ENCODE measurements at regions not wholly inside any gene's neighbourhood (a gene's known extent, or its start where the extent isn't known, plus 50 kb on each side); places are given as distances from the start of the nearest gene placed in this dataset.

DNA sequence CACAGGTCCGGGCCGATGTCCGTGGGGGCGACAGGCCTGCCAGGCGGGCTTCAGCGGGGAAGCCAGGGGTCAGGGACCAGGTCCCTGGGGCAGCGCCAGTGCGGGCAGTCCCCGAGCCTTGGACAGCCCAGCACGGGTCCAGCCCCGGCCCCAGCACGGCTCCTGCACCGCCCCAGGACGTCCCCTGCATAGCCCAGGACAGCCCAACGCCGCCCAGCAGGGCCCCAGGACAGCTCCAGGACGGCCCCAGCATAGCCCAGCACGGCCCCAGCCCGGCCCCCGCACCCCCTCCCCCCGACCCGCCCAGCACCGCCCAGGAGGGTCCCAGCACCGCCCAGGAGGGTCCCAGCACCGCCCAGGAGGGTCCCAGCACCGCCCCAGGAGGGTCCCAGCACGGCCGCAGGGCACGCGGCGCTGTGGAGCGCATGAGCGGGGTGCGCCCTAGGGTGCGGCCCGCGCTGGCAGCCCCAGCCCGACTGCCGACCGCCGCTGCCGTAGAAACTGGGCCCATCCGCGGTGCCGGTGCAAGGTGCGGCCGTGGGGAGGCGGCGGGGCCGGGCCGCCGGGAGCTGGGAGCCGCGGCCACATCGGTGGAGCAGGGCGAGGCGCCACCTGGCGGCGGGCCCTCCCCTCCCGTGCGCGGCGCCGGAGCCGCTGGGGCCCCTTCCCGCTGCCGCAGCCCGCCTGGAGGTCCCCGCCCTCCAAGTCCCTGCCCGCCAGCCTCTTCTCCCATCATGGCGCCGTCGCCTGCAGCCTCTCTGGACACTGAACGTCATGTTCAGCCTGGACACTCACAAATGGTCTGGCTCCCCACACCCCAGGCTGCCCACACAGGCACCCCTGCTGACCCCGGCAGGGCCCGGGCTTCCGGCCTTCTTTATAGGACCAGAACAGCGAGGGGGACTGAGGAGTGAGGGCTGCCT lies 106.8 kb upstream of the NKX1-1 start:
- peak in 1 of 2 donors; percentile 44 for DNase-seq (ENCODE audit: low read depth in 2 of 2)

DNA sequence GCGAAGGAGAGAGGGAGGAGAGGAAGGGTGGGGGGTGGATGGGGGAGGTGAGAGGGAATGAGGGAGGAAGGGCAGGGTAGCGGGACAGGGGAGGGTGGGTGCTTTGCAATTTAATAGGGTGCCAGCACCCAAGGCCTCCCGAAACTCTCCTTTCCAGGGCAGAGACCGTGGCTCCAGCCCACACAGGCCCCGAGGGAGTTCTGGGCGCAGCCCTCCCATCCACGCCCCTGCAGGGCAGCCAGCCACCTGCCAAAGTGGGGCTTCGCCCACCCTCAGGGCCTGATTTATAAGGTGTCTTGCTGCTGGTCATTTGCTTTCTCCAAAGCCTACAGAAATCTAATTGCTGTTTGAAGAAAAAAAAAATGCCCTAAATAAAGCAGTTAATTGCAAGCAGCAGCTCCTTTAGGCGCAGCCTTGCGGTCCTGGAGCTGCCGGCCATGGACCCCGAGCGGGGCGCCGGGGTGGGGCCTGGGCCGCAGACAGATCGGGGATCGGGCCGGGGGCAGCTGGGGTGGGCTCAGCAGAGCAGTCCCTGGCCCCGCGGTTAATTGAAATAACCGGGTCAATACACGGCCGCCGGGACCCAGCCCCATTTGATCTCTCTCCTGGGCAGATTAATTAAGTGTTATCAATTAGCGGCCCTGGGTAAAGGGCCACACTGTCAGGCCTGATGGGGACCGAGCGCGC lies 106.0 kb upstream of the NKX1-1 start:
- DNase-seq (ENCODE audit: low read depth in 2 of 2) = no peak

DNA sequence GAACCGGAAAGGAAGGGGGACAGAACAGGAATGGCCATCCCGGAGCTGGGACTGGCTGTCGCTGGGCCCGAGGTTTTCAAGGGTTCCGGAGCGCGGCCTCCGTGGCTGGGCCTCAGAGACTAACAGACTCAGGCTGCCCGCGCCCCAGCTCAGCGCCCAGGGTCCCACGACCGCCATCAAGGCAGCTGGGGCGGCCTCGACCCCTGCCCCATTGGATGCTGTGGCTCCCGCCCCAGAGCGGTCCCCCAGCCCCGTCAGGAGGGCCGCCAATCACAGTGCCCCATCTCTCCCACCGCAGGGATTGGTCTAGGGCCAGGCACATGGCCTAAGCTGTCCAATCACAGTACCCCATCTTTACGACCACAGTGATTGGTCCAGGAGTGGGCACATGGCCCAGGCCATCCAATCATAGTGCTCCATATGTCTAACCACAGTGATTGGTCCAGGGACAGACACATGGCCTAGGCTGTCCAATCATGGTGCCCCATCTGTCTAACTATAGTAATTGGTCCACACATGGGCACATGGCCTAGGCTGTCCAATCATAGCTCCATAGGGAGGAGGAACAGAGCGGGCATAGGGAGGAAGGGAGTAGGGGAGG lies 105.3 kb upstream of the NKX1-1 start:
- DNase-seq (ENCODE audit: low read depth in 2 of 2) = peak in 1 of 2 donors; percentile 81

DNA sequence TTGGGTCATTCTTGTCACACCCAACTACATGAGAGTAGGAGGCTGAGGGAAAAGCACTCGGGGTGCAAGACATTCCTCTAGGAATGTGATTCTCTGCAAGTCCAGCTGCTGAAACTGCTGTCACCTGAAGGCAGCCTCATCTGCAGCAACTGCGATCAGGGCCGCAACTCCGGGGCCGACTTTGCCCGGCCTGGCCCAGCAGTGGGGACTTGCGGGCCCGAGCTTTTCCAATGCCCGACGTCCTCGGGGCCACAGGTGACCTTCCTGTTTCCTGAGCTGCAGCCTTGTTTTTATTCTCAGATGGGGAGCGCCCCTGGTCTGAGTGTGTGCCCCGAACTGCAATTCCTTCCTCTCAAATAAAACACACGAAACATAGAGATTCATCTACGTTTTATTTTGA lies 104.7 kb upstream of the NKX1-1 start:
- no peak for DNase-seq (ENCODE audit: low read depth in 2 of 2)

DNA sequence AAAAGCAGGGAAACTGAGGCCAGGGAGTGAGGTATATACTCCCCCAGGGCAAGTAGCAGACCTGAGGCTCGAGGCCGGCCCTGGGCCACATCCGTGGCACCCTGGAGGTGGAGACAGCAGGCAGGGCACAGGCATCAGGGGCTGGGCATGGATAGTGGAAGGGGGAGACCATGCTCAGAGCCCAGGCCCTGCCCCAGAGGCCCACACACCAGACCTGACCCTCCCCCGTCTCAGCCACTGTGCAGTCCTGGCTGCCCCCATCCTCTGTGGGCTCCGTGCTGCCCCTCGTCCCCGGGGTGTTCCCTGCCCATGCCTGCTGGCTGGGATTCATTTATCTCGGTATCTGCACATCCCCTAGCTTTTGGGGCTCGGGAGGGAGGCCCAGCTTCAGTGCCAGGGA lies 103.1 kb upstream of the NKX1-1 start:
- no peak for DNase-seq (ENCODE audit: low read depth in 2 of 2)

DNA sequence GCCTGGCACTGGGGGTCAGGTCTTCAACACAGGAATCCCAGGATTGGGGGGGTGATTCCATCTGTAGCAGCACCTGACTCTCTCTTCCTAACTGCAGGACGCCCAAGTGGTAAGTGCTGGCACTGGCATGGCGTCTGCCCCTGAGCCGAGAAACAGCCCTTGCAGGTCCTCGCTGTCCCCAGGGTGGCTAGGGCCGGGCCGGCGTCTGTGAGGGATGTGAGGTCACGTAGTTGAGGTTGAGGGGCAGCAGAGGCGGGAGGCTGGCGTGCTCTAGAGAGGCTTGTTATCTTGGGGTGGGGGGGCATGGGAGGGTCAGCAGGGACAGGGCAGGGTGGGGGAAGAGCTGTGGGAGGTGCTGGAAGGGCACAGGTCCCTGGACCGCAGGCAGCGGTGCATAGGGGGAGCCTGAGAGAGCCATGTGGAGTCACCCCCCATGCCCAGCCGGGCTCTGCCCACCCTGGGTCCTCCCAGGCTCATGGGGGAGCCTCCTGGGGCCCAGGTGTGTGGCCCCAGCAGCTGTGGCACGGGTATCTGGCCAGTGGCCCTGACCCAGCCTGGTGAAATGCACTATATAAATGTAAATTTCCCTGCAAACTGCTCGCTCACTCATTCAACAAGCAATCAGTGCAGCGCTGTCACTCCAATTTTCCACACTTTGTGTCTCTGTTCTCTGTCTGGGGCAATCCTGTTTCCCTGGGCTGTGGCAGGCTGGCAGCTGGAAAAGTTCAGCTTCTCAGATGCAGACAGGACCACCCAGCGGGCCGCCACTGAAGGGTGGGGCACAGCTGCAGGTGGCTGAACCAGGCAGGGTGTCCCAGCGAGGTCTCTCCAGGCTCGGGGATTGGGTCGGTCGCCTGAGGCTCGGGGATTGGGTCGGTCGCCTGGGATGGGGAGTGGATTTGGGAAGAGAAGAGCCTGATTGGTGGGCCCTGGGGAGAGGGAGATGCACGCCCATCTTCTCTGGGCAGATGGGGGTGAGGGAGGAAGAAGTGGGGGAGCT lies 102.2 kb upstream of the NKX1-1 start:
- no peak for DNase-seq (ENCODE audit: low read depth in 2 of 2)

DNA sequence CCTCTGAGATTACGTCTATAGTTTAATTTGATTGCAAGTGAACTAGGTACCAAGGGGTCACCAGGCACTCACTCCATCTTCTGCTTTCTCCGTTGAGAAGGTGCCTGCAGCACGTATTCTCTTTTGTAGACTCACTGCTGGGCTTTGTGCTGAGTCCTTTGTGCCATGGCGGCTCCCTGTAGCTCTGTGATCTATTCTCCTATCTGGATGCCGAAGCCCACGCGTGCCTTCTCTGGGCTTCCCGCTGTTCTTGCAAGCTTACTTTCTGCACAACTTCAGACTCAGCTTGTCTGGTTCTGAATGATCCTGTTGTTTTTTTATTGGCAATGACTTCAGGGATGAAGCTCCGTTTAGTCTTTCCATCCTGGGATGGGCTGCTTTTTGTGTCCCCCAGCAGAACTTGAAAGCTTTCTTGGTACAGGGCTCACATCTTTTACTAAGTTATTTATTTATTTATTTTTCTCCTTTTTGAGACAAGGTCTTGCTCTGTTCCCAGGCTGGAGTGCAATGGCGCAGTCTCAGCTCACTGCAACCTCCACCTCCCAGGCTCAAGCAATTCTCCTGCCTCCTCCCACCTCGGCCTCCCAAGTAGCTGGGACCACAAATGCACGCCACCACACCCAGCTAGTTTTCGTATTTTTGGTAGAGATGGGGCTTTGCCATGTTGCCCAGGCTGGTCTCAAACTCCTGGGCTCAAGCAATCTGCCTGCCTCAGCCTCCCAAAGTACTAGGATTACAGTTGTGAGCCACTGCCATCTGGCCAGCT lies 100.9 kb upstream of the NKX1-1 start:
- DNase-seq (ENCODE audit: low read depth in 2 of 2) = no peak

DNA sequence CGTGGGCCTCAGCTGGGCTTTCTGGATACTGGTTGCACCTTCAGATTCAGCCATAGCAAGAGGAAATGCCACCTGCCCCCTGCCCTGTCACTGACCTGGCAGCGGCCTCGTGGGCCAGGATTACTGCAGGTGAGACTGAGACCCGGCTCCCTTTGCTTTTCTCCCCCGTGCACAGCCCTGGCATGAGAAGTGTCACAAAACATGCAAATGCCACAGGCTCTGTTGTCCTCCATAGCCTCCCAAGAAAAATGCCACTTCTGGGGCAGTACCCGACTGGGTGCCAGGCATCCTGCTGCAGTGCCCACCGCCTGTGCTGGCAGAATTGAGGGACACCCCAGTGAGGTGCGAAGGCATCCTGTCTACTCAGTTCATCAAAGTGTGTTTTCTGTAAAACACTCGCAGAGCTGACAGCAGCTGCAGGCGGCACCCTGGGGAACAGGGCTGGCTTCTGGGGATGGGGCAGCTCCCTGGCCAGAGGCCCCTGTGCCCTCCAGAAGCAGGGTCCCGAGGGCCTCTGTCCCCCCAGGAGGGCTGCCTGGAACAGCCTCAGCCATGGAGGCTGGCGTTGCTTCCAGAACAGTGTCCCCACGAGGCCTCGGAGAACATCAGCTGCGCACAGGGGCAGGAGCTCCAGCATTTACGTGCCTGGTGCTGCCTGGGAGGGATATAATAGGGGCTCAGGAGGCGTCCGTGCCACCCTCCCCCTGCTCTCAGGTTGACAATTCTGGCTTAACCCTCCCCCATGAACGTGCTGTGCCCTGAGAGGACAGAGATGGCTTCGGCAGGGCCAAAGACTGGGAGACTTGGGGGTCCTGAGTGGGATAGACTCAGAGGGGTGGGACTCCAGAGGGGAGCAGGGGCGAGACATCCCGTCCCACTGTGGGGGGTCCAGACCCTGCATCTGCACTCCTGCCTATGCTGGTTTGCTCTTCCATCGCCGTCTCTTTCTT lies 99.5 kb upstream of the NKX1-1 start:
- no peak for DNase-seq (ENCODE audit: low read depth in 2 of 2)

DNA sequence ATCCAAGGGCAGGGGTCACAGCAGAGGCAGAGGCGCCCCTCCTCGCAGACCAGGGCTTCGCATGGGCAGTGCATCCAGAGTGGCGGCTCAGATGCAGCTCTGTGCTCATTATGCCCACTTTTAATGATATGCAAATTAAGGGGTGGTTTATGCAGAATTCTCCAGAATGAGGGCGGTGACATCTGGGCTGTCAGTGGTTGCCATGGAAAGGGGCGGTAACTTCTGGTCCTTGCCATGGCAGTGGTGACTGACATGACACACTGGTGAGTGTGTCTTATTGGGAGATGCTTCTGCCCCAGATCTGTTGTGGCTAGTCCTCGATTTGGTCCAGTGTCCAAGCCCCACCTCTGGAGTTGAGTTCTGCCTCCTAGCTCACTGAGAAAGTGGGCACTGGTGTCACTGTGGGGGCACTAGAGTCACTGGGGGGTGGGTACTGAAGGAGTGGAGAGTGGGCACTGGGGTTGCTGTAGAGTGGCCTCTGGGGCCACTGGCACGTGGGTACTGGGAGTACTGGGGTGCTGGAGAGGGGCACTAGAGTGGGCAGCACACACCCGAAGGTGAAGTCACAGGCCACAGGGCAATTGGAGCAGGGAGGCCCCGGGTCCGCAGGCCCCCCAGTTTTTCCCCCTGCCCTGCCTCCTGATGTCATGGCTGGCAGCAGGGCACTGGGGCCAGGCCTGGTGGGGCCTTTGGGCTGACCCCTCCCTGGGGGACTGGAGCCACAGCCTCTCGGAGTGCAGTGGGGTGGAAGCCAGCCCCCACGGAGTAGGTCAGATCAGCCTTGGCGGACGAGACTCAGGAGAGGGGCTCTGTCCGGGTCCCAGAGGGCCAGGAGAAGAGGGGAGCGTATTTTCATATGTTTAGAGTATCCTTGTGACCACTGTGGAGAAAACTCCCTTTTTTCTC lies 98.6 kb upstream of the NKX1-1 start:
- DNase-seq (ENCODE audit: low read depth in 2 of 2) = no peak

DNA sequence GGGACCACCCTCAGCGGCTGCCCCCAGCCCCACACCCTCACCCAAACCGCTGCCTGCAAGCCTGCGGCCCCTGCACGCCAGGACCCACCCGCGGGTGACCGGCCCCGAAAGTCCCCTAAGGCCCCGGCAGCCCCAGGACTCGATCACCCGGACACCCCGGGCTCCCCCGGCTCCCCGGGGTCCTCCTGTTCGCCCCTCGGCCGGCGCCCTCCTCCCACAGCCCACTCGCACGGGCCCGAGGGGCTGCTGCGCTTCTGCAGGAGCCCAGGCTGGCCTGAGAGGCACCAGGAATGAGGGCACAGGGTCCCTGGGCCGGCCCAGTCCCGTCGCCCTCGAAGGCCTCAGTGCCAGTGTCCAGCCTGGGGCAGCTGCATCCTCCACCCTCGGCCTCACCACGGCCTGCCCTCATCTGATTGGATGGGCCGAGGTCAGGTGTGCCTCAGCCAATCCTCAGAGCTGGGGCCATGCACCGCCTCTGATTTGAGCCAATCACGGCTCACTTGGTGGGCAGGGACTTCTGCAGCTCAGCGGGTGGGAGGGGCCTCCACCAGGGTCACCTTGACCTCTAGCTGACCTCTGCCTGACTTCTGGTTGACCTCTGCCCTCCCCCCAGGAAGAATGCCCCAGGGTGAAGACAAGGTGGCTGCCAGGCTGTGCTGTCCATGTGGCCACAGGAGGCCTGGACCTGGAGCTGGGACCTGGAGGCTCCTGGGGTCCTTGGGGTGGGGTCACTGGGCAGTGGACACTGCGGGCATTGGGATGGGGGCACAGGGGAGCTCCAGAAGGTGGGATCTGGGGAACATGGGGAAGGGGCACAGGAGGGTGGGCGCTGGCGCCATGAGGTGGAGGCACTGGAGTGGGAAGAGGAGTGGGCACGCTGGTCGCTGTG lies 97.6 kb upstream of the NKX1-1 start:
- no peak for DNase-seq (ENCODE audit: low read depth in 2 of 2)

DNA sequence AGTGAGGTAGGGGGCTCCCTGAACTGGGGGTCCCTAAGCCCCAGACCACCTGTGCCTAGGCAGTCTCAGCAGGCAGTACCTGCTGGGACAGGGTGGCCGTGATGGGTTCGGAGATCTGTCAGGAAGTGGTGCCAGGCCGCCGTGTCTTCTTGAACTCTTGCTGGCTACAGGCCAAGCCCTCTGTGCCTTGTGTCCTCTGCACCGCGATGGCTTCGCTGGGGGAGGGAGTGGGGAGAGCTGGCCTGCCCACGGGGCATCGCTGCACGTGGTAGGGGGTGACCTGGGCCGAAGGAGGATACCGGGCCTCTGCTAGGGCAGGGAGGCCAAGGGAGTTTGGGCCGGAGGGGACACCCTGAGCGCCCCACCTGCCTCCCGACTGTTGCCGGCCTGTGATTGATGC lies 96.7 kb upstream of the NKX1-1 start:
- DNase-seq (ENCODE audit: low read depth in 2 of 2) = no peak

DNA sequence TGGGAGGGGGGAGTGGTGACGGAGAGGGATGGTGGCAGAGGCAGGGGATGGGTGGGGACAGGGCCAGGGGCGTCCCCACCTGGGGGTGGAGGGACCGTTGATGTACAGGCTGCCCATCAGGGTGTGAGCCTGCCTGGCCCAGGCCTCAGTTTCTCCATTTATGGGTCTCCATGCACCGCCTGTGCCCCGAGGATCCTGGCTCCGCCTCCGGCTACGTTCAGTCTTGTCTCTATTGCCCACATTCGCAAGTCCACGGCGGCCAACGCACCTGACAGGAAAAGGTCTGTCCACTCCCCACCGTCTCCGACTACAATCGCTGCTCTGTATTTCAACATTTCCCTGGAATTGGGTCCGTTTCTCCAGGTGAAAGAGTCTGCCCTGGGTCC lies 96.3 kb upstream of the NKX1-1 start:
- DNase-seq (ENCODE audit: low read depth in 2 of 2) = no peak

DNA sequence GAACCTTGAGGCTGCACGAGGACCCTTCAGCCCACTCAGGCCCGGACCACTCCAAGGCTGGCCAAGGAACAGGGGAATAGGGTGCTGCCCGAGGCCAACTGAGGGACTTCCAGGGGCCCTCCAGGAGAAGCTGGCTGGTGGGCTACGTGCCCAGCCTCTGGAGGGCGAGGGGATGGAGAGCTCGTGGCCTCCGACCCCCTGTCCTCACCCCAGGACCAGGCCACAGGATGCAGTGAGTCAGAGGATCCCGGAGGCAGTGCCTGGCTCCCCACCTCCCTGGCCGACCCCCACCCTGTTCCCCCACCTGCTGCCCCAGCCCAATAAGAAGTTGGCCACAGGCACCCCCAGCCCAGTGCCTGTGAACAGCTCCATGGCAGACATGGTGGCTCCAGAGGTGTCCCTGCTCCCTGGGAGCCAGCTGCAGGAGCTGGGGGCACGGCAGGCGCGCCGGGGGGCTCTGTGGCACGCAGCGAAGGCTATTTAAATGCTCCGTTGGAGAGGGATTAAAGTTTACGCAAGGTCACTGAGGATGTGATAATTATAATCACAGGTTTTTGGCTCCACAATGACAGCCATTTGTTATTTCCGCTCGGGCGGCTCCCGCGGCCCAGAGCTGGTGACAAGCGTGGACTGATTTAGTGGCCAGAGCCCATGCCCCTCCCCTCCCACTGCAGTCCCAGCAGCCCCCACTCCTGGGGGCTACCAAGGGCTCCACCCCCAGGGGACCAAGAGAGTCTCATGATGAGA lies 95.7 kb upstream of the NKX1-1 start:
- no peak for DNase-seq (ENCODE audit: low read depth in 2 of 2)

DNA sequence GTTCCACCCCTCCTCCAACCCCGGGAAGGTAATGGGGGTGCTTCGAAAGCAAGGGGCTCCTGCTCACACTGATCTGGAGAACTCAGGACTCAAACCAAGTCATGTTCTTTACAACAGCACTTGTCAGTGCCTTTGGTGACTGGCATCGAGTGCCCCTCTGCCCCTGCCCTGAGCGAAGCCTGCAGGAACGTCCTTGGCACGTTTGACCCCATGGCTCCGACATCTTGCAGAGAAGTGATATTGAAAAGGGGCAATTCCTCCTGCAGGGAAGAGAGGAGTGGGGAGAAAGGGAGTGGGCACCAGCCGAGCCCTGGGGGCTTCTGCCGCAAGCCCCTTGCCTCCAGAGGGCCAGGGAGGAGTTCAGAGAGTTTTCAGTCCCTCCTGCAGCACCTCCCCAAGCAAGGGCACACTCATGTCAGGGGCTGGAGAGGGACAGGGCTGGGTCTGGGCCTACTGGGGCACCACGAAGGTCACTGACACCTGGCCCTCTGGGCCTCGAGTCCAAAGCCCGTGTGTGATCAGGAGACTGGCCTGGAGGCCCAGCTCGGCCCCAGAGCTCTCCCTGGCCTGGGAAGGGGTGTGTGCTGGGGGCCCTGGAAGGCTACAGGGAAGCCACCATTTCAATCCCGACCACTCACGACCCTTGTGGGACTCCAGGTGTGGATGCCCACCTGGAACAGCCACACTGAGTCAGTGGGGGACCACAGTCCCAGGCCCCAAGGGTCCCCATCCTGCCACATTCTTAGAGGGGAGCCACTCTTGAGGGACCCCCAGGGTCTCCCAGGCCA lies 94.9 kb upstream of the NKX1-1 start:
- DNase-seq (ENCODE audit: low read depth in 2 of 2) = no peak

DNA sequence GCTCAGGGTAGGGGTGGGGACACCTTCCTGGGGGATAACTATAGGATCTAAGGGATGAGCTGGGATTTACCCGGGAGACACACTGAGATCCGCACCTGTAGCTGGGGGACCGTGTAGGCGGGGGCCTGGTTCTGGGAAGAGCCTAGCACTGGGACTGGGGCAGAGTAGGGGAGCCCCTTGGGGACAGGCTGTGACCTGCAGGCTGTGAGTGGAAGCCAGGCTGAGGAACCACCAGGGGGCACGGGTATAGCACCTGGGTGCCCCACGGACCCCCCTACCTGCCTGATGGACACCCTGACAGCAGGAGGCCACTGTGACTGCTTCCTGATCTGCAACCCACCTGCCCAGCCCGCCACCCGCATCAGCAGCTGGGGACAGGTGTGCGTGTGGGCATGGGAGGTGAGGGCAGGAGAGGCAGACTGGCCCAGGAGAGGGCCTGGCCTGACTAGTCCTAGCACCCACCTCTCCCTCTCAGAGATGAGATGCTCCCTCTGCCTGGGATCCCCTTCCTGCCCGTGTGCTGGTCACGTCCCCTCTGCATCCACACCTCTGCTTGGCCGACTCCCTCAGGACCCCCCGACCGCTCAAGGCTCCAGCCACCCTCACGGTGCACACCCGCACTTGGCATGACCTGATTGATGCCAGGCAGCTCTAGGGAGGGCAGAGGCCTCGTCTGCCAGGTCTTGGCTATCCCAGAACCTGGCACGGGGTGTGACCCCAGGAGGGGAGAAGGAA lies 94.2 kb upstream of the NKX1-1 start:
- DNase-seq (ENCODE audit: low read depth in 2 of 2) = no peak

Data from dermis microvascular lymphatic vessel endothelial cell (primary cell).